Neural crest cell (in vitro differentiated cells): ENCODE measurements at regions not wholly inside any gene's neighbourhood (a gene's known extent, or its start where the extent isn't known, plus 50 kb on each side); places are given as distances from the start of the nearest gene placed in this dataset.

Experiments
- DNase-seq: peaks from one replicate; pipeline ENCODE4 v3.0.0; 2021; ENCODE audit warnings: low read depth, mixed read lengths, low spot score
- H3K27ac Mint-ChIP-seq: one replicate; pipeline ENCODE4 v1.8.0; 2021; ENCODE audit warnings: mild to moderate bottlenecking, mixed read lengths; ENCODE audit not compliant: unreplicated experiment
- H3K27me3 Mint-ChIP-seq: 2 replicates; pipeline ENCODE4 v1.8.0; 2021; ENCODE audit warnings: low read depth, mild to moderate bottlenecking, mixed read lengths
- H3K36me3 Mint-ChIP-seq: 2 replicates; pipeline ENCODE4 v1.8.0; 2021; ENCODE audit warnings: low read depth, mild to moderate bottlenecking, mixed read lengths
- H3K4me1 Mint-ChIP-seq: 2 replicates; pipeline ENCODE4 v1.8.0; 2021; ENCODE audit warnings: mixed read lengths
- H3K4me3 Mint-ChIP-seq: one replicate; pipeline ENCODE4 v1.8.0; 2021; ENCODE audit warnings: mild to moderate bottlenecking, mixed read lengths
- H3K9me3 Mint-ChIP-seq: 2 replicates; pipeline ENCODE4 v1.8.0; 2021; ENCODE audit warnings: mixed read lengths
- CTCF ChIP-seq: fragments of 200-600 bp; sonication (generic); conservative IDR thresholded peaks from 2 replicates; pipeline ENCODE4 v1.5.0; 2021; ENCODE audit warnings: antibody characterized with exemption, mild to moderate bottlenecking

- H3K36me3 Mint-ChIP-seq: peaks cover 8% of the 10 kb centered on the region
- TF ChIP-seq CTCF: no peak
- H3K9me3 Mint-ChIP-seq: peaks cover 18% of the 10 kb centered on the region
- no peak overlapping the region for H3K4me3 Mint-ChIP-seq
- H3K27ac Mint-ChIP-seq: no peak overlapping the region
- no peaks in the 10 kb centered on the region for H3K27me3 Mint-ChIP-seq
- no peak for DNase-seq
- H3K4me1 Mint-ChIP-seq: no peaks in the 10 kb centered on the region
Observed at GRCh38 chr13:50309318-50309717, 294.1 kb downstream of the KCNRG start.

- Mint-ChIP-seq H3K4me3 (no peak overlapping the region), H3K9me3 (peaks cover 14% of the 10 kb centered on the region), H3K27me3 (no peaks in the 10 kb centered on the region), H3K4me1 (no peaks in the 10 kb centered on the region), H3K27ac (no peak overlapping the region), H3K36me3 (peaks cover 4% of the 10 kb centered on the region)
- DNase-seq: no peak
- no peak for TF ChIP-seq CTCF
Observed at GRCh38 chr13:50309882-50310594, 294.8 kb downstream of the KCNRG start.

GRCh38 chr13:50310734-50311133 lies 295.5 kb downstream of the KCNRG start:
- no peaks in the 10 kb centered on the region for H3K4me1 Mint-ChIP-seq
- H3K4me3 Mint-ChIP-seq: no peak overlapping the region
- H3K9me3 Mint-ChIP-seq: peaks cover 8% of the 10 kb centered on the region
- no peak overlapping the region for H3K27ac Mint-ChIP-seq
- H3K36me3 Mint-ChIP-seq: peaks cover 2% of the 10 kb centered on the region
- TF ChIP-seq CTCF: no peak
- H3K27me3 Mint-ChIP-seq: no peaks in the 10 kb centered on the region
- DNase-seq: no peak

GRCh38 chr13:50318887-50319286 lies 303.6 kb downstream of the KCNRG start:
- DNase-seq: no peak
- H3K27ac Mint-ChIP-seq: no peak overlapping the region
- no peak for TF ChIP-seq CTCF
- H3K9me3 Mint-ChIP-seq: peaks cover 6% of the 10 kb centered on the region
- no peaks in the 10 kb centered on the region for H3K4me1 Mint-ChIP-seq
- no peaks in the 10 kb centered on the region for H3K27me3 Mint-ChIP-seq
- peaks cover 3% of the 10 kb centered on the region for H3K36me3 Mint-ChIP-seq
- no peak overlapping the region for H3K4me3 Mint-ChIP-seq

- H3K27ac Mint-ChIP-seq: no peak overlapping the region
- H3K9me3 Mint-ChIP-seq: peaks cover 6% of the 10 kb centered on the region
- DNase-seq: no peak
- H3K4me1 Mint-ChIP-seq: no peaks in the 10 kb centered on the region
- no peak overlapping the region for H3K4me3 Mint-ChIP-seq
- H3K27me3 Mint-ChIP-seq: no peaks in the 10 kb centered on the region
- no peak for TF ChIP-seq CTCF
- H3K36me3 Mint-ChIP-seq: peaks cover 3% of the 10 kb centered on the region
Observed at GRCh38 chr13:50319635-50320255, 304.5 kb downstream of the KCNRG start.
